ENCODE measurements at regions not wholly inside any gene's neighbourhood (a gene's known extent, or its start where the extent isn't known, plus 50 kb on each side); places are given as distances from the start of the nearest gene placed in this dataset.

GRCh38 chr6:156021746-156022396, 566.2 kb upstream of the NOX3 start:
- Histone ChIP-seq H3F3A (ENCODE audit: insufficient read depth, low read length, poor library complexity, severe bottlenecking) (no peaks in the 10 kb centered on the region), H3K9ac (ENCODE audit: low read length) (no peak overlapping the region), H3K36me3 (ENCODE audit: insufficient read depth, low read length) (no peaks in the 10 kb centered on the region), H3K9me3 (ENCODE audit: low read length) (no peaks in the 10 kb centered on the region), H3K27ac (ENCODE audit: low read length) (no peak overlapping the region), H2AFZ (ENCODE audit: low read depth, low read length) (no peak overlapping the region), H3K27me3 (ENCODE audit: insufficient read depth, low read depth, low read length) (no peaks in the 10 kb centered on the region), H3K79me2 (replicated peaks; ENCODE audit: insufficient read depth, low read length) (no peaks in the 10 kb centered on the region), H3K9me2 (ENCODE audit: insufficient read depth, low read length) (no peaks in the 10 kb centered on the region), H3K4me3 (ENCODE audit: low read length) (no peak overlapping the region), H3K4me2 (ENCODE audit: low read length) (no peak overlapping the region), H4K20me1 (ENCODE audit: insufficient read depth) (no peaks in the 10 kb centered on the region)
- TF ChIP-seq POLR2AphosphoS5 (IDR thresholded peaks at IDR 0.05) (no peak), REST (IDR thresholded peaks at IDR 0.05; ENCODE audit: borderline replicate concordance) (no peak), EP300 (conservative IDR thresholded peaks at IDR 0.05; ENCODE audit: poor library complexity, severe bottlenecking) (no peak), TAF1 (IDR thresholded peaks at IDR 0.05; ENCODE audit: low read depth) (no peak), EZH2 (IDR thresholded peaks at IDR 0.05; ENCODE audit: borderline replicate concordance, insufficient read depth, low read length, poor library complexity, severe bottlenecking) (no peak), SMC3 (conservative IDR thresholded peaks at IDR 0.05; ENCODE audit: poor library complexity) (no peak), MXI1 (conservative IDR thresholded peaks at IDR 0.05; ENCODE audit: poor library complexity, severe bottlenecking) (no peak), RAD21 (conservative IDR thresholded peaks at IDR 0.05) (no peak), CTCF (IDR thresholded peaks at IDR 0.05; ENCODE audit: poor library complexity, severe bottlenecking) (no peak)

GRCh38 chr6:156017838-156018237, 562.2 kb upstream of the NOX3 start:
- H3K36me3 ChIP-seq (ENCODE audit: insufficient read depth, low read length) = no peaks in the 10 kb centered on the region
- no peaks in the 10 kb centered on the region for H3F3A ChIP-seq (ENCODE audit: insufficient read depth, low read length, poor library complexity, severe bottlenecking)
- no peaks in the 10 kb centered on the region for H3K9me2 ChIP-seq (ENCODE audit: insufficient read depth, low read length)
- no peaks in the 10 kb centered on the region for H3K9me3 ChIP-seq (ENCODE audit: low read length)
- no peak overlapping the region for H3K4me2 ChIP-seq (ENCODE audit: low read length)
- no peak overlapping the region for H3K9ac ChIP-seq (ENCODE audit: low read length)
- no peaks in the 10 kb centered on the region for H3K79me2 ChIP-seq (replicated peaks; ENCODE audit: insufficient read depth, low read length)
- no peak overlapping the region for H3K4me3 ChIP-seq (ENCODE audit: low read length)
- no peak overlapping the region for H3K27ac ChIP-seq (ENCODE audit: low read length)
- no peaks in the 10 kb centered on the region for H4K20me1 ChIP-seq (ENCODE audit: insufficient read depth)
- no peak overlapping the region for H2AFZ ChIP-seq (ENCODE audit: low read depth, low read length)
- TF ChIP-seq EZH2 (IDR thresholded peaks at IDR 0.05; ENCODE audit: borderline replicate concordance, insufficient read depth, low read length, poor library complexity, severe bottlenecking) = no peak
- TF ChIP-seq RAD21 (conservative IDR thresholded peaks at IDR 0.05) = no peak
- TF ChIP-seq CTCF (IDR thresholded peaks at IDR 0.05; ENCODE audit: poor library complexity, severe bottlenecking) = no peak
- TF ChIP-seq MXI1 (conservative IDR thresholded peaks at IDR 0.05; ENCODE audit: poor library complexity, severe bottlenecking) = no peak
- TF ChIP-seq EP300 (conservative IDR thresholded peaks at IDR 0.05; ENCODE audit: poor library complexity, severe bottlenecking) = no peak
- TF ChIP-seq TAF1 (IDR thresholded peaks at IDR 0.05; ENCODE audit: low read depth) = no peak
- TF ChIP-seq POLR2AphosphoS5 (IDR thresholded peaks at IDR 0.05) = no peak
- no peak for TF ChIP-seq SMC3 (conservative IDR thresholded peaks at IDR 0.05; ENCODE audit: poor library complexity)
- TF ChIP-seq REST (IDR thresholded peaks at IDR 0.05; ENCODE audit: borderline replicate concordance) = no peak
- H3K27me3 ChIP-seq (ENCODE audit: insufficient read depth, low read depth, low read length) = no peaks in the 10 kb centered on the region

Measured in neural cell (in vitro differentiated cells).